SK-N-SH (cell line): ENCODE measurements at regions not wholly inside any gene's neighbourhood (a gene's known extent, or its start where the extent isn't known, plus 50 kb on each side); places are given as distances from the start of the nearest gene placed in this dataset.

ENCODE experiments used
- CTCF ChIA-PET: fragments of 300-600, 350-600 bp; formaldehyde crosslinking; extraction: SDS; loops from one replicate; lab custom pipeline; 2021; lab: Yijun Ruan, JAX
- POLR2A ChIA-PET: fragments of 350-600 bp; sonication (Branson Sonifier 250); formaldehyde crosslinking; extraction: SDS; loops from one replicate; lab custom pipeline; 2020; ENCODE audit warnings: antibody characterized with exemption, inconsistent platforms; lab: Yijun Ruan, JAX
- DNase-seq: peaks from one replicate; pipeline ENCODE4 v3.0.0; 2012
- H2AFZ ChIP-seq: fragments of 200-600 bp; sonication (generic); 2 replicates; pipeline ENCODE4 v1.8.1; 2016; ENCODE audit warnings: antibody characterized with exemption, mild to moderate bottlenecking, low read depth
- H3F3A ChIP-seq: fragments of 200-600 bp; sonication (generic); replicated peaks from 2 replicates; pipeline ENCODE3; 2016; ENCODE audit warnings: antibody characterized with exemption, mild to moderate bottlenecking; ENCODE audit not compliant: insufficient read depth
- H3K27ac ChIP-seq, 2 experiments: fragments of 200-500 bp in 1 of 2; fragments of 200-600 bp in 1 of 2; sonication (Bioruptor generic) in 1 of 2; sonication (generic), shearing (Covaris generic) in 1 of 2; 2 replicates each; pipeline versions ENCODE4 v1.5.1 to v1.6.1; 2014 to 2016; ENCODE audit warnings: low read depth in 2 of 2, inconsistent platforms in 1 of 2, low read length in 1 of 2, mild to moderate bottlenecking in 1 of 2, mixed read lengths in 1 of 2
- H3K27me3 ChIP-seq: fragments of 200-600 bp; sonication (generic), shearing (Covaris generic); 2 replicates; pipeline ENCODE4 v1.6.1; 2016; ENCODE audit warnings: mixed run types; ENCODE audit not compliant: insufficient read depth
- H3K36me3 ChIP-seq, 2 experiments: fragments of 200-500 bp in 1 of 2; fragments of 200-600 bp in 1 of 2; sonication (Bioruptor generic) in 1 of 2; sonication (generic) in 1 of 2; replicated peaks in 1 of 2; 2 replicates each; pipeline versions ENCODE3 to v1.5.1; 2014 to 2016; ENCODE audit warnings: low read length in 1 of 2, mild to moderate bottlenecking in 1 of 2; ENCODE audit not compliant: insufficient read depth in 2 of 2, control insufficient read depth in 1 of 2
- H3K4me1 ChIP-seq, 2 experiments: fragments of 200-500 bp in 1 of 2; fragments of 200-600 bp in 1 of 2; sonication (Bioruptor generic) in 1 of 2; sonication (generic), shearing (Covaris generic) in 1 of 2; 2 replicates each; pipeline versions ENCODE4 v1.5.1 to v1.6.1; 2014 to 2016; ENCODE audit warnings: low read depth in 1 of 2, low read length in 1 of 2, mixed run types in 1 of 2; ENCODE audit not compliant: insufficient read depth in 2 of 2, control insufficient read depth in 1 of 2
- H3K4me2 ChIP-seq: fragments of 200-600 bp; sonication (generic), shearing (Covaris generic); 2 replicates; pipeline ENCODE4 v1.6.1; 2017; ENCODE audit warnings: mixed run types
- H3K4me3 ChIP-seq, 2 experiments: fragments of 200-500 bp in 1 of 2; fragments of 200-600 bp in 1 of 2; sonication (Bioruptor generic) in 1 of 2; sonication (generic), shearing (Covaris generic) in 1 of 2; 2 replicates each; pipeline versions ENCODE4 v1.5.1 to v1.8.1; 2014 to 2016; ENCODE audit warnings: low read depth in 2 of 2, inconsistent platforms in 1 of 2, low read length in 1 of 2, mild to moderate bottlenecking in 1 of 2, mixed read lengths in 1 of 2, moderate library complexity in 1 of 2
- H3K79me2 ChIP-seq: fragments of 200-600 bp; sonication (generic); 2 replicates; pipeline ENCODE4 v1.8.1; 2017; ENCODE audit warnings: mild to moderate bottlenecking; ENCODE audit not compliant: insufficient read depth
- H3K9ac ChIP-seq: fragments of 200-600 bp; sonication (generic); 2 replicates; pipeline ENCODE4 v1.6.1; 2017; ENCODE audit warnings: mixed run types
- H3K9me2 ChIP-seq: fragments of 200-600 bp; sonication (generic); 2 replicates; pipeline ENCODE4 v1.6.1; 2017; ENCODE audit warnings: mixed run types
- H3K9me3 ChIP-seq: fragments of 200-600 bp; sonication (generic); 2 replicates; pipeline ENCODE4 v1.6.1; 2017; ENCODE audit warnings: mixed run types, mild to moderate bottlenecking, moderate library complexity
- H4K20me1 ChIP-seq: fragments of 200-600 bp; sonication (generic); 2 replicates; pipeline ENCODE4 v1.6.1; 2017; ENCODE audit warnings: mild to moderate bottlenecking, mixed run types; ENCODE audit not compliant: insufficient read depth
- CHD2 ChIP-seq: fragments of 150-350 bp; IDR thresholded peaks from 2 replicates; pipeline ENCODE4 v1.6.1; 2018; ENCODE audit warnings: low read length; ENCODE audit not compliant: partially characterized antibody
- ELF1 ChIP-seq: IDR thresholded peaks from 2 replicates; pipeline ENCODE4 v1.4.0; 2012
- EP300 ChIP-seq, 2 experiments: IDR thresholded peaks; 2 replicates each; pipeline versions ENCODE4 v1.4.0 to v1.6.1; 2012; ENCODE audit warnings: borderline replicate concordance in 1 of 2, low read depth in 1 of 2, low read length in 1 of 2
- FOXJ3 ChIP-seq: sonication (generic); formaldehyde crosslinking; IDR thresholded peaks from 2 replicates; pipeline ENCODE4 v1.5.1; 2020; ENCODE audit warnings: mild to moderate bottlenecking, missing genetic modification reagents
- FOXM1 ChIP-seq: IDR thresholded peaks from 2 replicates; pipeline ENCODE4 v1.4.0; 2012; ENCODE audit warnings: low read depth, mild to moderate bottlenecking
- GABPA ChIP-seq: IDR thresholded peaks from 2 replicates; pipeline ENCODE4 v1.4.0; 2012; ENCODE audit warnings: low read depth, mild to moderate bottlenecking
- GATA2 ChIP-seq: sonication (generic); formaldehyde crosslinking; IDR thresholded peaks from 2 replicates; pipeline ENCODE4 v1.5.0; 2020; ENCODE audit warnings: mild to moderate bottlenecking, missing genetic modification reagents
- JUND ChIP-seq: IDR thresholded peaks from 2 replicates; pipeline ENCODE4 v1.4.0; 2012
- MAX ChIP-seq: IDR thresholded peaks from 2 replicates; pipeline ENCODE4 v1.4.0; 2012; ENCODE audit warnings: low read depth
- MXI1 ChIP-seq: IDR thresholded peaks from 2 replicates; pipeline ENCODE4 v1.6.1; 2012; ENCODE audit warnings: mild to moderate bottlenecking, low read depth, low read length, improper control_type of control experiment
- PBX3 ChIP-seq: IDR thresholded peaks from 2 replicates; pipeline ENCODE4; 2012
- RCOR1 ChIP-seq: fragments of 150-350 bp; IDR thresholded peaks from 2 replicates; pipeline ENCODE4 v1.6.1; 2017; ENCODE audit warnings: antibody characterized with exemption, low read length
- RFX5 ChIP-seq: IDR thresholded peaks from 2 replicates; pipeline ENCODE4 v1.6.1; 2012; ENCODE audit warnings: mild to moderate bottlenecking, improper control_type of control experiment, low read length
- RXRA ChIP-seq: IDR thresholded peaks from 2 replicates; pipeline ENCODE4 v1.4.0; 2012; ENCODE audit warnings: low read depth, mild to moderate bottlenecking, borderline replicate concordance
- SMC3 ChIP-seq: IDR thresholded peaks from 2 replicates; pipeline ENCODE4 v1.6.1; 2012; ENCODE audit warnings: low read depth, low read length, improper control_type of control experiment
- TAF1 ChIP-seq: IDR thresholded peaks from 2 replicates; pipeline ENCODE4 v1.6.1; 2012; ENCODE audit warnings: low read depth, mild to moderate bottlenecking, low read length, moderate library complexity, borderline replicate concordance
- USF1 ChIP-seq: IDR thresholded peaks from 2 replicates; pipeline ENCODE4 v1.4.0; 2012; ENCODE audit warnings: low read depth, borderline replicate concordance
- WGBS: methylation state at CpG from one replicate; pipeline ENCODE4 v1.1.6; 2017; ENCODE audit warnings: low lambda C conversion rate; 5-methylcytosine and 5-hydroxymethylcytosine counted together
- TF ChIP-seq, protein P1 (sequence below): fragments of 200-600 bp; sonication (generic); IDR thresholded peaks from 2 replicates; pipeline ENCODE4 v1.6.1; 2017; ENCODE audit warnings: antibody characterized with exemption, mild to moderate bottlenecking, moderate library complexity
- TF ChIP-seq, protein P2 (sequence below): IDR thresholded peaks from 2 replicates; pipeline ENCODE4 v1.4.0; 2012; ENCODE audit warnings: low read depth, borderline replicate concordance
- TF ChIP-seq, protein P3 (sequence below): fragments of 150-350 bp; IDR thresholded peaks from 2 replicates; pipeline ENCODE4 v1.6.1; 2017; ENCODE audit warnings: antibody characterized with exemption, low read length, low read depth, borderline replicate concordance

DNA sequence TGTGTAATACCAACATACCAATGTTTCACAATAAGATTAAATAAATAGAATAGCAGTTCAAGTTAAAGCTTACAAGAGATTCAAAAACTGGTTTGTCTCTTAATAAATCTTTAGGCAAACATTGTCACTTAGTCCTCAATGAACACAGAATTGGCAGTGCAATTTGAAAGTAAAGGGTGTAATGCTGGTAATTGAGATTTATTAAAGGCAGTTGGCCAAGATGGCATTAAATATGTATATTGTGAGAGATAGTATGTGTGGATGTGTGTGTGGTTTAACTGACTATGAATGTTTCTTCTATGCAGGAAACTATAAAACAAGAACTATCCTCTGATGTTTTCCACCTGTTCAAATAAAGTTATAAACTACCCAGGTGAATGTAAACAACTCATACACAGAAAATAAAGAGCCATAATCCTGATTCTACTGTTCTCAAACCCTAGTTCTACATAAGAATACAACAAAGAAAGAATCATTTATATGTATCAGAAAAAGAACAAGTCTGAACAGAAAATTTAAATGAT lies 267.9 kb upstream of the PTCHD4 start:
- Histone ChIP-seq H3K9ac (no peak overlapping the region), H2AFZ (no peak overlapping the region), H3F3A (no peaks in the 10 kb centered on the region), H3K27me3 (no peaks in the 10 kb centered on the region), H3K4me3 (no peak overlapping the region), H3K27ac (no peak overlapping the region), H4K20me1 (no peaks in the 10 kb centered on the region), H3K9me2 (no peaks in the 10 kb centered on the region), H3K4me2 (no peak overlapping the region), H3K9me3 (no peaks in the 10 kb centered on the region), H3K4me1 (no peaks in the 10 kb centered on the region), H3K36me3 (no peaks in the 10 kb centered on the region), H3K79me2 (no peaks in the 10 kb centered on the region)
- no peak for DNase-seq
- no peak for TF ChIP-seq FOXM1
- no peak for TF ChIP-seq MXI1
- no peak for TF ChIP-seq TAF1
- POLR2A ChIA-PET: no interaction called here
- CTCF ChIA-PET: no interaction called here

DNA sequence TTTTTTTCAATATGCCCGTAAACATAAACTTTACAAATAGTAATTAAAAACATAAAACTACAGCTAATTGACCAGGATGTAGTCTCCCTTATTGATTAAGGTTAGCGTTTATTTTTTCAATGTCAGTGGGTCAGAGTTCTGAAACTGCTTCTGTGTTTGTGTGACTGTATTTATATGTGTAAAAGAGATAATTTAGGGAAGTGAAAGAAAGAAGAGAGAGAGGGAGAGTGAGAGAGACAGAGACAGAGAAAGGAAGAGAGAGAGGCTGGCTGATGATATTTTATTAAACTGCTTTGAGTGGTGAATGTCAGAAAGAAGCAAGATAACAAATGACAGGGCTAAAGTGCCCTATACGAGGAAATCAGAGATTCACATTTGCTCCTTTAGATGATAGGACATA lies 266.1 kb upstream of the PTCHD4 start:
- ChIA-PET POLR2A (no interaction called here), CTCF (no interaction called here)
- H3K27ac ChIP-seq: no peak overlapping the region
- H3K9ac ChIP-seq: no peak overlapping the region
- no peak overlapping the region for H3K4me2 ChIP-seq
- H3K9me3 ChIP-seq: no peaks in the 10 kb centered on the region
- no peaks in the 10 kb centered on the region for H3K79me2 ChIP-seq
- no peaks in the 10 kb centered on the region for H3K9me2 ChIP-seq
- no peaks in the 10 kb centered on the region for H4K20me1 ChIP-seq
- no peaks in the 10 kb centered on the region for H3K36me3 ChIP-seq
- no peak overlapping the region for H3K4me3 ChIP-seq
- H3K27me3 ChIP-seq: no peaks in the 10 kb centered on the region
- no peak for TF ChIP-seq SMC3
- no peak for TF ChIP-seq GATA2 (CRISPR knock-in tag)
- no peak for TF ChIP-seq FOXJ3 (CRISPR knock-in tag)
- no peak for TF ChIP-seq CHD2
- TF ChIP-seq, protein P1, sequence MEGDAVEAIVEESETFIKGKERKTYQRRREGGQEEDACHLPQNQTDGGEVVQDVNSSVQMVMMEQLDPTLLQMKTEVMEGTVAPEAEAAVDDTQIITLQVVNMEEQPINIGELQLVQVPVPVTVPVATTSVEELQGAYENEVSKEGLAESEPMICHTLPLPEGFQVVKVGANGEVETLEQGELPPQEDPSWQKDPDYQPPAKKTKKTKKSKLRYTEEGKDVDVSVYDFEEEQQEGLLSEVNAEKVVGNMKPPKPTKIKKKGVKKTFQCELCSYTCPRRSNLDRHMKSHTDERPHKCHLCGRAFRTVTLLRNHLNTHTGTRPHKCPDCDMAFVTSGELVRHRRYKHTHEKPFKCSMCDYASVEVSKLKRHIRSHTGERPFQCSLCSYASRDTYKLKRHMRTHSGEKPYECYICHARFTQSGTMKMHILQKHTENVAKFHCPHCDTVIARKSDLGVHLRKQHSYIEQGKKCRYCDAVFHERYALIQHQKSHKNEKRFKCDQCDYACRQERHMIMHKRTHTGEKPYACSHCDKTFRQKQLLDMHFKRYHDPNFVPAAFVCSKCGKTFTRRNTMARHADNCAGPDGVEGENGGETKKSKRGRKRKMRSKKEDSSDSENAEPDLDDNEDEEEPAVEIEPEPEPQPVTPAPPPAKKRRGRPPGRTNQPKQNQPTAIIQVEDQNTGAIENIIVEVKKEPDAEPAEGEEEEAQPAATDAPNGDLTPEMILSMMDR: no peak
- TF ChIP-seq, protein P2, sequence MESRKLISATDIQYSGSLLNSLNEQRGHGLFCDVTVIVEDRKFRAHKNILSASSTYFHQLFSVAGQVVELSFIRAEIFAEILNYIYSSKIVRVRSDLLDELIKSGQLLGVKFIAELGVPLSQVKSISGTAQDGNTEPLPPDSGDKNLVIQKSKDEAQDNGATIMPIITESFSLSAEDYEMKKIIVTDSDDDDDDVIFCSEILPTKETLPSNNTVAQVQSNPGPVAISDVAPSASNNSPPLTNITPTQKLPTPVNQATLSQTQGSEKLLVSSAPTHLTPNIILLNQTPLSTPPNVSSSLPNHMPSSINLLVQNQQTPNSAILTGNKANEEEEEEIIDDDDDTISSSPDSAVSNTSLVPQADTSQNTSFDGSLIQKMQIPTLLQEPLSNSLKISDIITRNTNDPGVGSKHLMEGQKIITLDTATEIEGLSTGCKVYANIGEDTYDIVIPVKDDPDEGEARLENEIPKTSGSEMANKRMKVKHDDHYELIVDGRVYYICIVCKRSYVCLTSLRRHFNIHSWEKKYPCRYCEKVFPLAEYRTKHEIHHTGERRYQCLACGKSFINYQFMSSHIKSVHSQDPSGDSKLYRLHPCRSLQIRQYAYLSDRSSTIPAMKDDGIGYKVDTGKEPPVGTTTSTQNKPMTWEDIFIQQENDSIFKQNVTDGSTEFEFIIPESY: no peak
- no peak for TF ChIP-seq EP300 (IDR thresholded peaks at IDR 0.05; ENCODE audit: borderline replicate concordance in 1 of 2, low read depth in 1 of 2, low read length in 1 of 2)
- no peak for TF ChIP-seq TAF1
- TF ChIP-seq, protein P3, sequence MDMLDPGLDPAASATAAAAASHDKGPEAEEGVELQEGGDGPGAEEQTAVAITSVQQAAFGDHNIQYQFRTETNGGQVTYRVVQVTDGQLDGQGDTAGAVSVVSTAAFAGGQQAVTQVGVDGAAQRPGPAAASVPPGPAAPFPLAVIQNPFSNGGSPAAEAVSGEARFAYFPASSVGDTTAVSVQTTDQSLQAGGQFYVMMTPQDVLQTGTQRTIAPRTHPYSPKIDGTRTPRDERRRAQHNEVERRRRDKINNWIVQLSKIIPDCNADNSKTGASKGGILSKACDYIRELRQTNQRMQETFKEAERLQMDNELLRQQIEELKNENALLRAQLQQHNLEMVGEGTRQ: no peak
- no peak for TF ChIP-seq ELF1
- TF ChIP-seq PBX3: no peak
- no peak for TF ChIP-seq RCOR1
- no peak for TF ChIP-seq GABPA
- TF ChIP-seq USF1: no peak
- no peak for TF ChIP-seq FOXM1
- no peak for TF ChIP-seq RFX5
- TF ChIP-seq MXI1: no peak
- TF ChIP-seq RXRA: no peak
- TF ChIP-seq MAX: no peak
- TF ChIP-seq JUND: no peak
- no peaks in the 10 kb centered on the region for H3K4me1 ChIP-seq
- no peak for DNase-seq
- peak overlapping the region; percentile 45 for H2AFZ ChIP-seq
- 6% methylated on average over 3 of the region's 3 CpGs for WGBS
- no peaks in the 10 kb centered on the region for H3F3A ChIP-seq
